H4 (cell line): ENCODE measurements at regions not wholly inside any gene's neighbourhood (a gene's known extent, or its start where the extent isn't known, plus 50 kb on each side); places are given as distances from the start of the nearest gene placed in this dataset.

Source experiments
- DNase-seq: peaks from one replicate; pipeline ENCODE4 v3.0.0-alpha.2; 2015; ENCODE audit warnings: low spot score

- DNase-seq = no peak
These were observed 50.6 kb downstream of the SLIT2 start for GRCh38 chr4:20302336-20302735.

GRCh38 chr4:20305976-20306375, 54.3 kb downstream of the SLIT2 start:
- DNase-seq = no peak

GRCh38 chr4:20311856-20312255, 60.2 kb downstream of the SLIT2 start:
- peak; percentile 82 for DNase-seq

- DNase-seq = no peak
These were observed 61.7 kb downstream of the SLIT2 start for GRCh38 chr4:20313237-20314030.

- no peak for DNase-seq
These were observed 65.8 kb downstream of the SLIT2 start for GRCh38 chr4:20317424-20317985.

GRCh38 chr4:20318001-20318908, 66.5 kb downstream of the SLIT2 start:
- DNase-seq = no peak

- DNase-seq = peak; percentile 19
These were observed 67.2 kb downstream of the SLIT2 start for GRCh38 chr4:20318909-20319277.

GRCh38 chr4:20319825-20320612, 68.3 kb downstream of the SLIT2 start:
- DNase-seq = no peak

GRCh38 chr4:20323991-20324390, 72.3 kb downstream of the SLIT2 start:
- DNase-seq = no peak

GRCh38 chr4:20326460-20326859, 74.8 kb downstream of the SLIT2 start:
- no peak for DNase-seq

- DNase-seq = no peak
These were observed 75.3 kb downstream of the SLIT2 start for GRCh38 chr4:20326977-20327376.

GRCh38 chr4:20327808-20328207, 76.1 kb downstream of the SLIT2 start:
- no peak for DNase-seq

- DNase-seq = no peak
These were observed 79.9 kb downstream of the SLIT2 start for GRCh38 chr4:20331642-20332041.

GRCh38 chr4:20333141-20333715, 81.5 kb downstream of the SLIT2 start:
- no peak for DNase-seq

- DNase-seq = no peak
These were observed 85.6 kb downstream of the SLIT2 start for GRCh38 chr4:20337261-20337664.

GRCh38 chr4:20338841-20339240, 87.1 kb downstream of the SLIT2 start:
- no peak for DNase-seq

GRCh38 chr4:20341134-20341738, 89.5 kb downstream of the SLIT2 start:
- no peak for DNase-seq

GRCh38 chr4:20347531-20347930, 95.8 kb downstream of the SLIT2 start:
- no peak for DNase-seq

- DNase-seq = no peak
These were observed 96.7 kb downstream of the SLIT2 start for GRCh38 chr4:20348411-20348810.

- no peak for DNase-seq
These were observed 99.9 kb downstream of the SLIT2 start for GRCh38 chr4:20351360-20352162.
